ENCODE measurements at regions not wholly inside any gene's neighbourhood (a gene's known extent, or its start where the extent isn't known, plus 50 kb on each side); places are given as distances from the start of the nearest gene placed in this dataset.
"Not testable (repeated sequence)": the region's sequence is repeated elsewhere in the genome, so short reads cannot be mapped to it uniquely, and the experiment has no call there.

GRCh38 chr14:30389134-30389876 lies 169.7 kb upstream of the G2E3 start:
- Histone ChIP-seq H3K9me3 (no peaks in the 10 kb centered on the region), H3K4me1 (no peaks in the 10 kb centered on the region), H3K27me3 (no peaks in the 10 kb centered on the region), H3K27ac (no peak overlapping the region), H3K4me3 (no peak overlapping the region), H3K36me3 (no peaks in the 10 kb centered on the region)
- DNase-seq (no peak), ATAC-seq (ENCODE audit: low FRiP score in 2 of 2) (no peak)
- TF ChIP-seq CTCF (IDR thresholded peaks at IDR 0.05) (no peak), POLR2AphosphoS5 (IDR thresholded peaks at IDR 0.05) (no peak), POLR2A (IDR thresholded peaks at IDR 0.05) (no peak), EP300 (IDR thresholded peaks at IDR 0.05) (no peak)
- WGBS, 2 donors = 87 to 89% methylated on average over 6 of the region's 6 CpGs

- no peak for DNase-seq
- 74 to 79% methylated on average over 4 of the region's 4 CpGs for WGBS, 2 donors
- no peaks in the 10 kb centered on the region for H3K27me3 ChIP-seq
- no peaks in the 10 kb centered on the region for H3K36me3 ChIP-seq
- H3K27ac ChIP-seq = no peak overlapping the region
- no peaks in the 10 kb centered on the region for H3K9me3 ChIP-seq
- no peaks in the 10 kb centered on the region for H3K4me1 ChIP-seq
- no peak for ATAC-seq (ENCODE audit: low FRiP score in 2 of 2)
- TF ChIP-seq EP300 (IDR thresholded peaks at IDR 0.05) = no peak
- TF ChIP-seq POLR2A (IDR thresholded peaks at IDR 0.05) = no peak
- no peak for TF ChIP-seq POLR2AphosphoS5 (IDR thresholded peaks at IDR 0.05)
- no peak for TF ChIP-seq CTCF (IDR thresholded peaks at IDR 0.05)
- no peak overlapping the region for H3K4me3 ChIP-seq
Measured at GRCh38 chr14:30389877-30390385, 169.0 kb upstream of the G2E3 start.

GRCh38 chr14:30395065-30395464 lies 163.9 kb upstream of the G2E3 start:
- no peak for TF ChIP-seq POLR2A (IDR thresholded peaks at IDR 0.05)
- TF ChIP-seq EP300 (IDR thresholded peaks at IDR 0.05) = no peak
- no peak for TF ChIP-seq POLR2AphosphoS5 (IDR thresholded peaks at IDR 0.05)
- TF ChIP-seq CTCF (IDR thresholded peaks at IDR 0.05) = no peak
- ATAC-seq (ENCODE audit: low FRiP score in 2 of 2) = no peak
- H3K27me3 ChIP-seq = no peaks in the 10 kb centered on the region

GRCh38 chr14:30402846-30403245 lies 156.1 kb upstream of the G2E3 start:
- Histone ChIP-seq H3K4me1 (no peaks in the 10 kb centered on the region), H3K36me3 (no peaks in the 10 kb centered on the region), H3K9me3 (no peaks in the 10 kb centered on the region), H3K27me3 (no peaks in the 10 kb centered on the region), H3K4me3 (no peak overlapping the region), H3K27ac (no peak overlapping the region)
- TF ChIP-seq EP300 (IDR thresholded peaks at IDR 0.05) (no peak), POLR2AphosphoS5 (IDR thresholded peaks at IDR 0.05) (no peak), POLR2A (IDR thresholded peaks at IDR 0.05) (no peak), CTCF (IDR thresholded peaks at IDR 0.05) (no peak)
- DNase-seq (no peak), ATAC-seq (ENCODE audit: low FRiP score in 2 of 2) (no peak)

More at GRCh38 chr14:30395065-30395464, 163.9 kb upstream of the G2E3 start:
- Histone ChIP-seq H3K4me1 (no peaks in the 10 kb centered on the region), H3K36me3 (no peaks in the 10 kb centered on the region), H3K27ac (no peak overlapping the region), H3K4me3 (no peak overlapping the region), H3K9me3 (no peaks in the 10 kb centered on the region)
- no peak for DNase-seq
- 85 to 87% methylated on average over 1 of the region's 1 CpG for WGBS, 2 donors

- Histone ChIP-seq H3K4me1 (no peaks in the 10 kb centered on the region), H3K4me3 (no peak overlapping the region), H3K27me3 (no peaks in the 10 kb centered on the region), H3K9me3 (no peaks in the 10 kb centered on the region), H3K36me3 (no peaks in the 10 kb centered on the region), H3K27ac (no peak overlapping the region)
- WGBS, 2 donors = 88 to 94% methylated on average over 4 of the region's 4 CpGs
- no peak for ATAC-seq (ENCODE audit: low FRiP score in 2 of 2)
- DNase-seq = no peak
- TF ChIP-seq POLR2AphosphoS5 (IDR thresholded peaks at IDR 0.05) (no peak), CTCF (IDR thresholded peaks at IDR 0.05) (no peak), EP300 (IDR thresholded peaks at IDR 0.05) (no peak), POLR2A (IDR thresholded peaks at IDR 0.05) (no peak)
Measured at GRCh38 chr14:30403791-30404190, 155.2 kb upstream of the G2E3 start.

GRCh38 chr14:30409508-30410015 lies 149.4 kb upstream of the G2E3 start:
- not testable (repeated sequence) for H3K4me1 ChIP-seq, H3K27ac ChIP-seq
- 88 to 89% methylated on average over 1 to 2 of the region's 2 CpGs for WGBS, 2 donors

More at GRCh38 chr14:30409508-30410015, 149.4 kb upstream of the G2E3 start:
- H3K9me3 ChIP-seq; H3K36me3 ChIP-seq; H3K27me3 ChIP-seq; ATAC-seq (ENCODE audit: low FRiP score in 2 of 2); H3K4me3 ChIP-seq; DNase-seq: not testable (repeated sequence)

All from upper lobe of left lung (tissue), 6 donors.